Thyroid gland (tissue), 4 donors: ENCODE measurements at regions not wholly inside any gene's neighbourhood (a gene's known extent, or its start where the extent isn't known, plus 50 kb on each side); places are given as distances from the start of the nearest gene placed in this dataset.
"Not testable (repeated sequence)": the region's sequence is repeated elsewhere in the genome, so short reads cannot be mapped to it uniquely, and the experiment has no call there.

Source experiments
- DNase-seq, 2 donors: peaks; one replicate each; pipeline ENCODE4 v3.0.0-alpha.2; 2019
- H3K27ac ChIP-seq, 3 donors: fragments of 200-600 bp; sonication (generic); 1 replicate in 2 of 3; 2 replicates in 1 of 3; pipeline ENCODE4 v1.5.1; 2016 to 2019; ENCODE audit warnings: mild to moderate bottlenecking in 1 of 3, moderate library complexity in 1 of 3
- H3K27me3 ChIP-seq: fragments of 200-600 bp; sonication (generic); one replicate; pipeline ENCODE4 v1.5.1; 2019
- H3K36me3 ChIP-seq, 2 donors: fragments of 200-600 bp; sonication (generic); one replicate each; pipeline ENCODE4 v1.5.1; 2016 to 2019
- H3K4me1 ChIP-seq, 2 donors: fragments of 200-600 bp; sonication (generic); one replicate each; pipeline ENCODE4 v1.5.1; 2017 to 2019
- H3K4me3 ChIP-seq, 3 donors: fragments of 200-600 bp; sonication (generic); replicated peaks in 1 of 3; 1 replicate in 2 of 3; 2 replicates in 1 of 3; pipeline ENCODE4 v1.5.1; 2016; ENCODE audit warnings: mild to moderate bottlenecking in 1 of 3
- H3K9me3 ChIP-seq: fragments of 200-600 bp; sonication (generic); one replicate; pipeline ENCODE4 v1.5.1; 2017
- POLR2A ChIP-seq, 2 donors: fragments of 450-650 bp; IDR thresholded peaks; one replicate each; pipeline ENCODE4 v1.6.1; 2017; ENCODE audit warnings: antibody characterized with exemption in 2 of 2, mild to moderate bottlenecking in 2 of 2, moderate library complexity in 1 of 2
- WGBS, 2 donors: methylation state at CpG; one replicate each; pipeline ENCODE4 v1.1.5; 2017; 5-methylcytosine and 5-hydroxymethylcytosine counted together
- intact Hi-C: fragments of 100-400 bp; cut with DNase I; formaldehyde crosslinking; loops from one replicate; pipeline ENCODE4 v1.15.1; 2023
- TF ChIP-seq, protein P1 (sequence below), 6 experiments: fragments of 200-600 bp in 3 of 6; fragments of 450-650 bp in 3 of 6; sonication (generic) in 3 of 6; IDR thresholded peaks; one replicate each; pipeline ENCODE4 v1.5.1; 2016 to 2019; ENCODE audit warnings: antibody characterized with exemption in 6 of 6, mild to moderate bottlenecking in 2 of 6, inconsistent platforms in 1 of 6, moderate library complexity in 1 of 6

DNA sequence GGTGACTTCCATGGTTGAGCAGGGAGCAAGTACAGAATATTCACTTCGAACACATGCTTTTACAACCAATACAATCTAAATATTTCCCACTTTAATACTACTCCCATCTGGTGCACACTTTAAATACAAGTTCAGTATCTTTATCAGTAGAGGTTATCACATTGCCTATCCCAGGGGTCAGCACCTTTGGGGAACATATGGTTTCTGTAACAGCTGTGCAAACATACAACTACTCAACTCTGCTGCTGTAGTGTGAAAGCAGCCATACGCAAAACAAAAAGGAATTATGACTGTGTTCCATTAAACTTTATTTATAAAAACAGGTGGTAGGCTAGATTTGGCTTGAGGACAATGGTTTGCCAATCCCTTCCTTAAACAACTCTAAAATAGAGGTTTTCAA is 157.5 kb downstream of the XPNPEP1 start:
- 83 to 85% methylated on average over 2 of the region's 2 CpGs for WGBS, 2 donors
- Histone ChIP-seq H3K27me3 (no peaks in the 10 kb centered on the region), H3K36me3 (no peaks in the 10 kb centered on the region), H3K9me3 (no peaks in the 10 kb centered on the region), H3K4me3 (no peak overlapping the region), H3K27ac (no peak overlapping the region), H3K4me1 (no peaks in the 10 kb centered on the region)
- TF ChIP-seq POLR2A (IDR thresholded peaks at IDR 0.05) = no peak
- TF ChIP-seq, protein P1, sequence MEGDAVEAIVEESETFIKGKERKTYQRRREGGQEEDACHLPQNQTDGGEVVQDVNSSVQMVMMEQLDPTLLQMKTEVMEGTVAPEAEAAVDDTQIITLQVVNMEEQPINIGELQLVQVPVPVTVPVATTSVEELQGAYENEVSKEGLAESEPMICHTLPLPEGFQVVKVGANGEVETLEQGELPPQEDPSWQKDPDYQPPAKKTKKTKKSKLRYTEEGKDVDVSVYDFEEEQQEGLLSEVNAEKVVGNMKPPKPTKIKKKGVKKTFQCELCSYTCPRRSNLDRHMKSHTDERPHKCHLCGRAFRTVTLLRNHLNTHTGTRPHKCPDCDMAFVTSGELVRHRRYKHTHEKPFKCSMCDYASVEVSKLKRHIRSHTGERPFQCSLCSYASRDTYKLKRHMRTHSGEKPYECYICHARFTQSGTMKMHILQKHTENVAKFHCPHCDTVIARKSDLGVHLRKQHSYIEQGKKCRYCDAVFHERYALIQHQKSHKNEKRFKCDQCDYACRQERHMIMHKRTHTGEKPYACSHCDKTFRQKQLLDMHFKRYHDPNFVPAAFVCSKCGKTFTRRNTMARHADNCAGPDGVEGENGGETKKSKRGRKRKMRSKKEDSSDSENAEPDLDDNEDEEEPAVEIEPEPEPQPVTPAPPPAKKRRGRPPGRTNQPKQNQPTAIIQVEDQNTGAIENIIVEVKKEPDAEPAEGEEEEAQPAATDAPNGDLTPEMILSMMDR (IDR thresholded peaks at IDR 0.05) = no peak
- no peak for DNase-seq
- intact Hi-C loops = no loop called here

DNA sequence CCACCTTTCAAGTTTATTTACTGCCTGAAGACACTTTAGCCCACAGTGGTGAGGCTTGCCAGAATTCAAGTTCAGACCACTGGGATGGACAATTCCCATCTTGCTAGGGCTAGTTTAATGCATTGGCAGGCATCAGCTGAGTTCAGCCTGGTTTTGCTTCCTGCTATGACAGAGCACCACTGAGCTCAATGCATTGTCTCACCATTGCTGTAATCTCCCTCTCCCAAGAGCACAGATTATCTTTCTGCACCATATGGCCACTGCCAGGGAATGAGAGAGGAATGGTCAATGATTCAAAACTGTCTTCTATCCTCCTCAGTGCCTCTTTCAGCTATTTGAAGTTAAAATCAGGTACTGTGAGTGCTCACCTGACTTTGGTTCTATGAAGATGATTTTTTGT is 160.8 kb downstream of the XPNPEP1 start:
- no peak for TF ChIP-seq POLR2A (IDR thresholded peaks at IDR 0.05)
- TF ChIP-seq, protein P1 (IDR thresholded peaks at IDR 0.05) = no peak
- H3K4me1 ChIP-seq = no peaks in the 10 kb centered on the region
- H3K4me3 ChIP-seq = no peak overlapping the region
- DNase-seq = no peak
- H3K27ac ChIP-seq = no peak overlapping the region
- H3K36me3 ChIP-seq = no peaks in the 10 kb centered on the region
- H3K9me3 ChIP-seq = no peaks in the 10 kb centered on the region
- intact Hi-C loops = no loop called here
- no peaks in the 10 kb centered on the region for H3K27me3 ChIP-seq

DNA sequence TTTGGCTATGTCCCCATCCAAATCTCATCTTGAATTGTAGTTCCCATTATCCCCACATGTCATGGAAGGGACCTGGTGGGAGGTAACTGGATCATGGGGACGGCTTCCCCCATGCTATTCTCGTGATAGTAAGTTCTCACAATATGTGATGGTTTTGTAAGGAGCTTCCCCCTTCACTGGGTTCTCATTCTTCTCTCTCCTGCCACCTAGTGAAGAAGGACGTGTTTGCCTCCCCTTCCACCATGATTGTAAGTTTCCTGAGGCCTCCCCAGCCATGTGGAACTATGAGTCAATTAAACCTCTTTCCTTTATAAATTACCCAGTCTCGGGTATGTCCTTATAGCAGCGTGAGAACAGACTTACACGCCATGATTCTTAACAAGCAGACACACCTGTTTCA is 165.6 kb downstream of the XPNPEP1 start:
- H3K27ac ChIP-seq, H3K9me3 ChIP-seq, H3K27me3 ChIP-seq, DNase-seq, H3K4me3 ChIP-seq, H3K36me3 ChIP-seq, intact Hi-C loops, H3K4me1 ChIP-seq: not testable (repeated sequence)
- 47 to 50% methylated on average over 6 of the region's 6 CpGs for WGBS, 2 donors

DNA sequence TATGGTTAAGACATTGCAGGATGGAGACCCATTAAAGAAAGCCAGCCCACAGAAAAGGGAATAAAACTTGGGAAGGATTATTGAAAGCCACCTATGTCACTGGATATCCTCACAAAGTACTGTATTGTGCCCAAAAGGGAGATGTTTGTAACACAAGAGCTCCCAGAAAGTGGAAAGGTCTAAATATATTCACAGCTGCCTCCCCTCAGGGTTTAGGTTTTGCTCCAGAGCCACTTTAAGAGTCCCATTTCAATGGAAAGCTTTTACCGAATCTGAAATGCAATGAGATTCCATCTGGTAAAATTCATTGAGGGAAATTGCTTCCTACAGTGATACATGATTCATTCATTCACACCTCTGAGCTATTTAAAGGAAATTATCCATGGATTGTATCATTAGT is 176.4 kb downstream of the XPNPEP1 start:
- no peak overlapping the region for H3K27ac ChIP-seq
- intact Hi-C loops = no loop called here
- no peak for TF ChIP-seq POLR2A (IDR thresholded peaks at IDR 0.05)
- no peaks in the 10 kb centered on the region for H3K36me3 ChIP-seq
- H3K4me3 ChIP-seq = no peak overlapping the region
- DNase-seq = no peak
- no peaks in the 10 kb centered on the region for H3K9me3 ChIP-seq
- WGBS, 2 donors = 38 to 47% methylated on average over 1 of the region's 1 CpG
- no peaks in the 10 kb centered on the region for H3K4me1 ChIP-seq
- H3K27me3 ChIP-seq = no peaks in the 10 kb centered on the region

DNA sequence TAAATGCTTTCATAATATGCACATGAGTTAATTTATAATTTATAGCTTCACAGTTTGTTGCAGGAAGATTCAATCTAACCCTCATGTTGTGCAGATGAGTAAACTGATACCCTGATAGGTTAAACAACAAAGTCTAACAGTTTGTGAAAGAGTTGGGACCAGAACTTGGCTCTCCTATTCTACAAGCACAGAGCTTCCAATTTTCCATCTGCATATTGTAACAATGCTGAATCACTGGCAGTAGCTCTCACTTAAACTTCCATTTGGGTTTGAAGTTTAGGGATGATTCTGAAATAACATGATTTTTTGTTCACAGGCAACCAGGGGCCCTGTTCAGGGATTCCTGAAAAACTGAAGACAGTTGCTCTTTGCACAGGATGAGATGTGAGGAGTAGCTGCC is 179.3 kb downstream of the XPNPEP1 start:
- H3K27me3 ChIP-seq = no peaks in the 10 kb centered on the region
- H3K36me3 ChIP-seq = no peaks in the 10 kb centered on the region
- intact Hi-C loops = no loop called here
- DNase-seq = no peak
- H3K4me1 ChIP-seq = no peaks in the 10 kb centered on the region
- TF ChIP-seq, protein P1 (IDR thresholded peaks at IDR 0.05) = no peak
- no peak for TF ChIP-seq POLR2A (IDR thresholded peaks at IDR 0.05)
- H3K4me3 ChIP-seq = no peak overlapping the region
- no peaks in the 10 kb centered on the region for H3K9me3 ChIP-seq
- no peak overlapping the region for H3K27ac ChIP-seq

DNA sequence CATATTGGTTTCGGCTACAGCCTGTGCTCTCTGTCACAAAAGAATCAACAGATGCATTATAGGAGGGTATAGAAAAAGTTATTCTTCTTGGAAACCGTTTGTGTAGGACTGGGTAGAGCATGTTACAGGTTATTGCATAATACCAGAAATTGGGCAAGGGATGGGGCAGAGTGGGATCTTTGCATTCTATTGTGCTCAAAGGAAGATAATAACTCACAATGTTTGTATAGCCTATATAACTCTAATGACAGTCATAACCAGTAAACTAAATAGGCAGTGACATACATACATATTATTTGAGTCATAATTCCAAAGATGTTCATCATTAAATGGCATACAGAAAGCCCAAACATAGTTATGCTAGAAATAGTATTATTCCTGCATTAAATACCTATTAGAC is 179.7 kb downstream of the XPNPEP1 start:
- no peaks in the 10 kb centered on the region for H3K4me1 ChIP-seq
- H3K27ac ChIP-seq = no peak overlapping the region
- H3K27me3 ChIP-seq = no peaks in the 10 kb centered on the region
- H3K4me3 ChIP-seq = no peak overlapping the region
- TF ChIP-seq POLR2A (IDR thresholded peaks at IDR 0.05) = no peak
- TF ChIP-seq, protein P1 (IDR thresholded peaks at IDR 0.05) = no peak
- WGBS, 2 donors = 66 to 73% methylated on average over 2 of the region's 2 CpGs
- no peaks in the 10 kb centered on the region for H3K9me3 ChIP-seq
- intact Hi-C loops = no loop called here
- no peaks in the 10 kb centered on the region for H3K36me3 ChIP-seq
- no peak for DNase-seq
